Epithelial cell of esophagus (primary cell): ENCODE measurements at regions not wholly inside any gene's neighbourhood (a gene's known extent, or its start where the extent isn't known, plus 50 kb on each side); places are given as distances from the start of the nearest gene placed in this dataset.
"Not testable (repeated sequence)": the region's sequence is repeated elsewhere in the genome, so short reads cannot be mapped to it uniquely, and the experiment has no call there.

ENCODE experiments used
- DNase-seq: peaks from one replicate; pipeline ENCODE4 v3.0.0; 2010; ENCODE audit warnings: low read depth
- H3K4me3 ChIP-seq: 2 replicates; pipeline ENCODE4 v1.5.1; 2011; ENCODE audit warnings: mild to moderate bottlenecking, low read length, control low read depth
- CTCF ChIP-seq: IDR thresholded peaks from 2 replicates; pipeline ENCODE4 v1.5.1; 2011; ENCODE audit warnings: low read depth, mild to moderate bottlenecking, low read length, control low read depth, inconsistent platforms; ENCODE audit not compliant: insufficient read depth; ENCODE audit errors: missing control alignments

GRCh38 chr9:25755951-25756350 lies 77.7 kb upstream of the TUSC1 start:
- H3K4me3 ChIP-seq: no peak overlapping the region
- no peak for TF ChIP-seq CTCF
- DNase-seq: no peak

GRCh38 chr9:25752398-25752797 lies 74.2 kb upstream of the TUSC1 start:
- DNase-seq: no peak
- no peak overlapping the region for H3K4me3 ChIP-seq
- TF ChIP-seq CTCF: no peak

- peak; percentile 23 for DNase-seq
- H3K4me3 ChIP-seq: no peak overlapping the region
- TF ChIP-seq CTCF: no peak
These were observed 64.0 kb upstream of the TUSC1 start for GRCh38 chr9:25742256-25742655.

GRCh38 chr9:25733336-25733982 lies 55.2 kb upstream of the TUSC1 start:
- no peak for TF ChIP-seq CTCF
- no peak for DNase-seq

GRCh38 chr9:25731895-25732794 lies 53.9 kb upstream of the TUSC1 start:
- not testable (repeated sequence) for H3K4me3 ChIP-seq, DNase-seq

More at GRCh38 chr9:25733336-25733982, 55.2 kb upstream of the TUSC1 start:
- no peak overlapping the region for H3K4me3 ChIP-seq
